ENCODE measurements at regions not wholly inside any gene's neighbourhood (a gene's known extent, or its start where the extent isn't known, plus 50 kb on each side); places are given as distances from the start of the nearest gene placed in this dataset.

GRCh38 chr3:184659797-184660301 is 52.0 kb downstream of the MAGEF1 start:
- Histone ChIP-seq H2AFZ (replicated peaks) (peak overlapping the region; percentile 57), H4K20me1 (ENCODE audit: low read depth) (no peaks in the 10 kb centered on the region), H3F3A (ENCODE audit: low read depth) (peaks cover 44% of the 10 kb centered on the region), H3K4me2 (peak overlapping the region; percentile 44), H3K79me2 (ENCODE audit: low read depth) (no peaks in the 10 kb centered on the region), H3K4me1 (peaks cover 51% of the 10 kb centered on the region), H3K36me3 (no peaks in the 10 kb centered on the region), H3K9me3 (ENCODE audit: low read depth) (no peaks in the 10 kb centered on the region), H3K27ac (peak overlapping the region; percentile 89), H3K9ac (no peak overlapping the region), H3K27me3 (peaks cover 6% of the 10 kb centered on the region), H3K4me3 (no peak overlapping the region)
- Mint-ChIP-seq H3K27me3 (ENCODE audit: insufficient read depth, low read depth) (peaks cover 17% of the 10 kb centered on the region), H3K27ac (peak overlapping the region; percentile 99), H3K4me1 (peaks cover 57% of the 10 kb centered on the region), H3K4me3 (peak overlapping the region; percentile 27), H3K36me3 (no peaks in the 10 kb centered on the region), H3K9me3 (peaks cover 3% of the 10 kb centered on the region)
- peak; percentile 39 for DNase-seq (ENCODE audit: low spot score)
- TF ChIP-seq, protein P1, sequence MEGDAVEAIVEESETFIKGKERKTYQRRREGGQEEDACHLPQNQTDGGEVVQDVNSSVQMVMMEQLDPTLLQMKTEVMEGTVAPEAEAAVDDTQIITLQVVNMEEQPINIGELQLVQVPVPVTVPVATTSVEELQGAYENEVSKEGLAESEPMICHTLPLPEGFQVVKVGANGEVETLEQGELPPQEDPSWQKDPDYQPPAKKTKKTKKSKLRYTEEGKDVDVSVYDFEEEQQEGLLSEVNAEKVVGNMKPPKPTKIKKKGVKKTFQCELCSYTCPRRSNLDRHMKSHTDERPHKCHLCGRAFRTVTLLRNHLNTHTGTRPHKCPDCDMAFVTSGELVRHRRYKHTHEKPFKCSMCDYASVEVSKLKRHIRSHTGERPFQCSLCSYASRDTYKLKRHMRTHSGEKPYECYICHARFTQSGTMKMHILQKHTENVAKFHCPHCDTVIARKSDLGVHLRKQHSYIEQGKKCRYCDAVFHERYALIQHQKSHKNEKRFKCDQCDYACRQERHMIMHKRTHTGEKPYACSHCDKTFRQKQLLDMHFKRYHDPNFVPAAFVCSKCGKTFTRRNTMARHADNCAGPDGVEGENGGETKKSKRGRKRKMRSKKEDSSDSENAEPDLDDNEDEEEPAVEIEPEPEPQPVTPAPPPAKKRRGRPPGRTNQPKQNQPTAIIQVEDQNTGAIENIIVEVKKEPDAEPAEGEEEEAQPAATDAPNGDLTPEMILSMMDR (IDR thresholded peaks at IDR 0.05) = no peak

DNA sequence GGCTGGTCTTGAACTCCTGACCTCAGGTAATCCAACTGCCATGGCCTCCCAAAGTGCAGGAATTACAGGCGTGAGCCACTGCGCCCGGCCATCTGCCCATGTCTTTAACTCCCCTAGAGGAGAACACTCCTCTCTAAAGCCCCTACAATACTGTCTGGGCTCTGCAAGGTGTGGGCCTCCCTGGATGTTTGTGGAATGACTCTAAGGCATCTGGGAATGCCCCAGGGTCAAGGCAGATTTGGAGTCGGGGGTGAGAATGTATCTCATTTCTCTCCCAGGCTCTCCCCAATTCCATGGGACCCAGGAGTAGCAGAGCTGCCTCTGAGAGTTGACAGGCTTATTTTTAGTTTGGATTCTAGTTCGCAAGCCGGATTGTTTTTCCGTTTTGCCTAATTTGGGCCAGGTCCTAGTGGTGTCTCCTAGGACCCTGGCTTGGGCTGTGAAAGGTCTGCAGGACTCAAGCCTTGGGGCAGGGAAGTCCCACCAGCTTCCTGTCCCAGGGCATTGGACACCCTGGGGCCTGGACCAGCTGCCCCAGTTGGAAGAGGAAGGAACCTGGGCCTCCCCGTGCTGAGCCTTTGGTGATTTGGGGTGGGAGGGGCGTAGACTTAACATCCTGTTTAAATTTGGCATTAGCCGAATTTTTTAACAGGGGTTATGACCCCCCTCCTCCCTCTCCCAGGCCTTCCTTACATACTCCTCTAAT is 53.5 kb downstream of the MAGEF1 start:
- no peak overlapping the region for H3K9ac ChIP-seq
- H3K4me1 ChIP-seq = peaks cover 51% of the 10 kb centered on the region
- H3K4me2 ChIP-seq = peak overlapping the region; percentile 47
- H3K4me3 ChIP-seq = no peak overlapping the region
- H3K27ac Mint-ChIP-seq = peak overlapping the region; percentile 99
- H3K36me3 ChIP-seq = no peaks in the 10 kb centered on the region
- no peaks in the 10 kb centered on the region for H4K20me1 ChIP-seq (ENCODE audit: low read depth)
- peaks cover 7% of the 10 kb centered on the region for H3K9me3 Mint-ChIP-seq
- H3K79me2 ChIP-seq (ENCODE audit: low read depth) = no peaks in the 10 kb centered on the region
- peaks cover 6% of the 10 kb centered on the region for H3K27me3 ChIP-seq
- no peak overlapping the region for H2AFZ ChIP-seq (replicated peaks)
- peaks cover 53% of the 10 kb centered on the region for H3K4me1 Mint-ChIP-seq
- peaks cover 44% of the 10 kb centered on the region for H3F3A ChIP-seq (ENCODE audit: low read depth)
- H3K9me3 ChIP-seq (ENCODE audit: low read depth) = no peaks in the 10 kb centered on the region
- peaks cover 14% of the 10 kb centered on the region for H3K27me3 Mint-ChIP-seq (ENCODE audit: insufficient read depth, low read depth)
- H3K36me3 Mint-ChIP-seq = peaks cover 4% of the 10 kb centered on the region
- TF ChIP-seq, protein P1 (IDR thresholded peaks at IDR 0.05) = no peak
- TF ChIP-seq EZH2phosphoT487 (IDR thresholded peaks at IDR 0.05) = no peak
- no peak for TF ChIP-seq EZH2 (IDR thresholded peaks at IDR 0.05)
- H3K27ac ChIP-seq = peak overlapping the region; percentile 88
- no peak for DNase-seq (ENCODE audit: low spot score)
- peak overlapping the region; percentile 57 for H3K4me3 Mint-ChIP-seq

- peaks cover 4% of the 10 kb centered on the region for H3K36me3 Mint-ChIP-seq
- Histone ChIP-seq H3K27me3 (peaks cover under 1% of the 10 kb centered on the region), H3K9ac (no peak overlapping the region), H3K4me1 (peaks cover 42% of the 10 kb centered on the region), H3K36me3 (no peaks in the 10 kb centered on the region), H4K20me1 (ENCODE audit: low read depth) (no peaks in the 10 kb centered on the region), H3K27ac (no peak overlapping the region), H3K4me2 (peak overlapping the region; percentile 14), H3K4me3 (no peak overlapping the region), H2AFZ (replicated peaks) (no peak overlapping the region), H3K9me3 (ENCODE audit: low read depth) (no peaks in the 10 kb centered on the region), H3F3A (ENCODE audit: low read depth) (peaks cover 34% of the 10 kb centered on the region), H3K79me2 (ENCODE audit: low read depth) (no peaks in the 10 kb centered on the region)
- peaks cover 17% of the 10 kb centered on the region for H3K27me3 Mint-ChIP-seq (ENCODE audit: insufficient read depth, low read depth)
- TF ChIP-seq EZH2 (IDR thresholded peaks at IDR 0.05) = no peak
- TF ChIP-seq, protein P1 (IDR thresholded peaks at IDR 0.05) = no peak
- no peak for TF ChIP-seq EZH2phosphoT487 (IDR thresholded peaks at IDR 0.05)
- H3K4me3 Mint-ChIP-seq = no peak overlapping the region
- DNase-seq (ENCODE audit: low spot score) = no peak
- peaks cover 50% of the 10 kb centered on the region for H3K4me1 Mint-ChIP-seq
- H3K9me3 Mint-ChIP-seq = peaks cover 9% of the 10 kb centered on the region
- peak overlapping the region; percentile 72 for H3K27ac Mint-ChIP-seq
Measured at GRCh38 chr3:184656829-184657681, 54.8 kb downstream of the MAGEF1 start.

All from neural progenitor cell (in vitro differentiated cells).